HG02840 (cell line): ENCODE measurements at regions not wholly inside any gene's neighbourhood (a gene's known extent, or its start where the extent isn't known, plus 50 kb on each side); places are given as distances from the start of the nearest gene placed in this dataset.

ENCODE experiments used
- ATAC-seq: cut with Tn5 transposase; IDR thresholded peaks from one replicate; pipeline ENCODE4 v1.9.1; 2021; ENCODE audit warnings: mild to moderate bottlenecking, moderate library complexity, moderate number of reproducible peaks; ENCODE audit not compliant: unreplicated experiment, low FRiP score

DNA sequence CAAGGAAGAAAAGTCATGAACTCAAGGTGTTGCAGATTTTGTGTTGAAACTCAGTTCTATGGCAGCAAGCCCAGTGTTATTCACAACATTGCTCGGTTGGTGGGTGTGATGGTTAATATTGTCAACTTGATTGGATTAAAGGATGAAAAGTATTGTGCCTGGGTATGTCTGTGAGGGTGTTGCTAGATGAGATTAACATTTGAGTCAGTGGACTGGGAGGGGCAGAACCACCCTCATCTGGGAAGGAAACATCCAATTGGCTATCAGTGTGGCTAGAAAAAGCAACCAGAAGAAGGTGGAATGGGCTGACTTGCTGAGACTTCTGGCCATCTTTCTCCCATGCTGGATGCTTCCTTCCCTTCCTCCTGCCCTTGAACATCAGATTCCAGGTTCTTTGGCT lies 353.2 kb downstream of the ADRA2A start:
- ATAC-seq, result no peak

DNA sequence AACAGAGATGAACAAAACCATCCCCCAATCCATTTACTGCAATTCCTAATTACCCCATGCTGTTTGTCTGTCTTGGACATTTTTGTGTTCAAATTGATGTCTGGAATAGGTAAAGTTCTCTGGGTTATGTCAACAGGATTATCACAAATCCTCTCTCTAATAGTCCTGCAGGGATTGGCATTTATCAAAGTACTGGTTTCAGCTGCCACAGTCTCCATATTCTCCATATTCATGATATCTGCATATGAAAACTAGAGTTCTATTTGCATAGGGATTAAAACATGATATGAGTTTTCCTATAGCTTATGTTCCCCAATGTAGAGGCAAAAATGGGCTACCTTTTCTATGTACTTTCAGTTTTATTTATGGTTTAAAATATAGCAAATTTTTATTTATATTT lies 355.8 kb downstream of the ADRA2A start:
- ATAC-seq, result no peak

DNA sequence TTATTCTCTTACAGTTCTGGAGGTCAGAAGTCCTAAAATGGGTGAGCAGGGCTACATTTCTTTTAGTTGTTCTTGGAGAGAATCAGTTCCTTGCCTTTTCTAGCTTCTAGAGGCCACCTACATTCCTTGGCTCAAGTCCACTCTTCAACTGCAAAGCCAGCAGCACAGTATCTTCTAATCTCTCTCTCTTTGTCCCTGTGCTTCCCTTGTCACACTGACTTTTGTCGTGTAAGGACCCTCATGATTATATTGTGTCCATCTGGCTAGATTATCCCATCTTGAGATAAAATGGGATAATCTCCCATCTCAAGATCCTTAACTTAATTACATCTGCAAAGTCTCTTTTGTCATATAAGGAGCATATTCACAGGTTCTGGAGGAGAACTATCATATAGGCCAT lies 359.0 kb downstream of the ADRA2A start:
- no peak for ATAC-seq

DNA sequence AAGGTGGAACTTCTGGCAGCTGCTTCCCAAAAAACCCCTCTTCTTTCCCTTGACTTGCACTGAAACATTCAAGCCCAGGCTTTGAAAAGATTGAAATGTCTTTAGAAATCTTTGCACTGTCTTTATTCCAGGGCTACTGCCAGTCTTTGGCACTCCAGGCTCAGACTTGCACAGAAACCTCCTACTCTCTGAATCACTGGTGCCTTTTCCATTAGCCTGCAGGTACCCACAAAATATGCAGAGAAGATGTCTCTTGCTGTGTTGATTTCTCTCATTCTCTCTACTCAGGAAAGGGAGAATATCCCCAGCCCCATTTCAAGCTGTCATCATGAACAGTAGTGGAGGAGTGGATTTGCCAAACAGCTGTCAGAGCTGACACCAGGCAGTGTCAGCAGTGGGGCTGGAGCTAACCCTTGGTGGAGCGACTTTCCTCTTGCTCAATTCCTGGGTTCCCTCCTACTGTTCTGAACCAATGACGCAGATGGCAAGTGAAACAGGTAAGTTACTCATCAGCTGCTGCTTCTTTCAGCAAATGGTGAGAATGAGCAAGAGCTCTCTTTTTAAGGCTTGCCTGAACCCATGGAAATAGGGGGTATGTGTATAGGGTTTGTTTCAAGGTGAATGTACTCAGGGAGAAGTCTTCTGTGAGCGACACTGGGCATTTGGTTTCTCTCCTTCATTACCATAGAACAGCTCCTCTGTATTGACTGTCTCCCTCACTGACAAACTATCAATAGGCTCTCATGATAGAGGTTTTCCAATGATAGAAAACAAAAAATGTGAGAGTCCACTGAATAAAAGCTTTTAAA lies 362.4 kb downstream of the ADRA2A start:
- ATAC-seq, result no peak

DNA sequence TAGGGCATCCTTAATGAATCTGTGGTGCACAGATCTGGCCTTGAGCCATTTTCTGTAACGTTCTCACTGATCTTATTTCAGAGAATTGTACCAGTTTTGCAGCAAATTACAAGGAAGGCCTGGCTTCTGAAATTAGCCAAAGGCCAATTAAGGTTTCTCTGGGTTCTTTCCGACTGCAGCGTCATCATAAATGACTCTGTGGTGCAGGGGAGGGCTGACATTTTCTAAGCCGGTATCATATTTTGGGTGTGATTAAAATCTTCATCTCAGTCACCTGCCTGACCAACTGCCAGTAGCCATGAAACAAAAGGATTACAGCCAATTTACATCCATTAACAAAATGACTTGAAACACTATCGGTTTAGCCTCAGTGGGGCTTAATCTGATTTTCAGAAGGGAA lies 363.7 kb downstream of the ADRA2A start:
- no peak for ATAC-seq

DNA sequence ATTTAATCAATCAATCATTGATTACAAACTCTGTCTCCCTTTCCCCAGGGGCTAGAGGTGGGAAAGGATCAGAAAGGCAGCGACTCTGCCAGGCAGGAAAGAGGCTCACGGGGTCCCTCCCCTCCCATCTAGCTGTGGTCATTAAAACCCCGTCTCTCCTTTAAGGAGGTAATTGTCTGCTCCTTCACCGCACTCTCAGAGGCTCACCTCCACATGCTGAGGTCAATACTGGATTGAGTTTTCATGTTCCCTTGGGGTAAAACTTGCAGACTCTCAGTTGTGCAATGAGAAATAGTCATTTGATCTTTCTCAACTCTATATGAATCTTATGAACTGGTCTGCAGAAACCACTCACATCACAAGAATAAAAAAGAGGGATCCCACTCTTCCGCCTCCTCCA lies 368.8 kb downstream of the ADRA2A start:
- no peak for ATAC-seq

DNA sequence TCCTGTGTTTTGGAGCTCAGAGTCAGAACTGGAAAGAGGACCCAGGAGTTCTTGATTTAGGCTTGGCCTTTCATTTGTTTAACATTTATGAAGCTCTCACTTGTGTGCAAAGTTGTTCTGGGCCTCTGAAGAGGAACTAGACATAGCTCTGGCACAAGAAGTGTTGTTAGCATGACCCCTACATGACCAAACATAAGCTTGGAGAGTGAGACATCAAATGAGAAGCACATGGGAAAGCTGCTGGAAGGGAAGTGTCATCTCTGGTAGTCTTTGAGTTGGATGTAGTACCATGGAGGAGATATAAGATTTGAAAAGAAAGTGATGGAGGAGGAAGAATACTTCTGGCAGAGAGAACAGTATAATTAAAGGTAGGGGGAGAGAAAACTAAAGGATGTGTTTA lies 370.1 kb downstream of the ADRA2A start:
- ATAC-seq, result no peak

DNA sequence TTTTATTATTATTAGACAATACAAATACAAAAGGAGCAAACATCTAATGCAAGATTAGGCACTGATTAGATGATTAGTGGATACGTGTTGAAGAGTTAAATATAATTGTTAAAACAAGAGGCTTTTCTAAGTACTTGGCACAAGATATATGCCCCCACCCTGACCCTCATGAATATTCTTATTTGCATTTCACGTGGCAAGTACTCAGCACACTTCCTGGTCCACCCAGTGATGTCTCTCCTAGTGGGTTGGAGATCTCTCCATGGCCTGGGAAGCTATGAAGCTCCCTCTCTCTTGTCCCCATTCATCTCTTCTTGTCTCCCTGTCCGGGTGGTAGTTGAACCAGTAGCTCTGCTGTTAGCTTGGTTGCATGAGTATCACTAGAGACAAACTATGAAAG lies 375.3 kb downstream of the ADRA2A start:
- ATAC-seq, result no peak

DNA sequence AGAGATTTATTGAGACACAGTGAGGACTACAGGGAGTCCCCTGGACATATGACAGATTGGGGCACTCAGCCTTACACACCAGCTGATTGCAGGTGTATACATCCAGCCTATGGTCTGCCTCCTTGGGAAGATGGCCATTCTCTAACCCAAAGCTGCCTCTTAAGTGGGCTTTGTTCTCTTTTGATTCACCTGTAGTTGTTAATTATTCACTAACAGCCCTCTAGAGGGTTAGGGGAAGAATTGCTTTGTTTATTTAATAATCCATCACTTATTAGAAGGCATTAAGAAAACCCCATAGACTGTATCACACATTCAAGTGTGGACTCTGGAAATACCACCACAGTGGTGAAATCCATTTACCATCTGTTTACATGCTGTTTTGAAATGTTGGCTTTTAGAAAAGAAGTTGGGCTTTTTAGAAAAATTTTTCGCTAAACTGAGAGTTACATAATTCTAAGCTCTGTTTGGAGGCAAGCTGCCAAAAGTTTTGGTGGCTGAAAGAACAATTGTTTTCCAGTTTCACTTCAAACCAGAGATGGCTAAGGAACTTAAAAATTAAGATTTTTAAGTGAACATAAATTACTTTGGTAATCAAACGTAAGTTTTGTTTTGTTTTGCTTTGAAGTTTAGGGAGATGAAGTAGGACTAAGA lies 379.1 kb downstream of the ADRA2A start:
- no peak for ATAC-seq

DNA sequence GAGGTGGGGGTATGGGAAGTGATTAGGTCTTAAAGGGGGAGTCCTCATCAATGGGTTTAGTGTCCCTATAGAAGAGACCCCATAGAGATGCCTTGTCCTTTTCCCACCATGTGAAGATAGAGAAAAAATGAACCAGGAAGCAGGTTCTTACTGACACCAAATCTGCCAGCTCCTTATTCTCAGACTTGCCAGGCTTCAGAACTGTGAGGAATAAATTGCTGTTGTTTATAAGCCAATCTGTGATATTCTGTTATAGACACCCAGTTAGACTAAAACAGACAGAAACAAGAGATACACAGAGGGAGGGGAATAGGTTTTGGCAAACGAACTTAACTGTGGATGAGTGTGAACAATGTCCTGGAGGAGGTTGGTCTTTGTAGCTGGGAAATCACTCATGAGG lies 381.4 kb downstream of the ADRA2A start:
- ATAC-seq, result no peak

DNA sequence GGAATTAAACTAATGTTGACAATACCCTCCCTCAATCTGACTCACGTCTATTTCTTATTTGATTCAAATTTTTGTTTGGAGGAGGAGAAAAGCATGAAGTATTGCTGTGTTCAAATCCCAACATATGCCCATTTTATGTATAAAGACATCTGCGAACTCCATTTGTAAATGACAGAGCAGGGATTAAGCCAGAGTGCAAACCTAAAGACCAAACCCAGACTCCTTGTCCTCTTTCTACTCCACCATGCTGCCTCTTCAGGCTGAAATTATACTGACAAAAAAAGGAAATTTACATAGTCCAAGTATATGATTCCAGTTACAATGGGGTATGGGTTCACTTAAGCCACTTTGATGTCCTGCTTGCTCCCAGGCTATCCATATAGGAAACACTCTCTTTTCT lies 383.1 kb downstream of the ADRA2A start:
- no peak for ATAC-seq

DNA sequence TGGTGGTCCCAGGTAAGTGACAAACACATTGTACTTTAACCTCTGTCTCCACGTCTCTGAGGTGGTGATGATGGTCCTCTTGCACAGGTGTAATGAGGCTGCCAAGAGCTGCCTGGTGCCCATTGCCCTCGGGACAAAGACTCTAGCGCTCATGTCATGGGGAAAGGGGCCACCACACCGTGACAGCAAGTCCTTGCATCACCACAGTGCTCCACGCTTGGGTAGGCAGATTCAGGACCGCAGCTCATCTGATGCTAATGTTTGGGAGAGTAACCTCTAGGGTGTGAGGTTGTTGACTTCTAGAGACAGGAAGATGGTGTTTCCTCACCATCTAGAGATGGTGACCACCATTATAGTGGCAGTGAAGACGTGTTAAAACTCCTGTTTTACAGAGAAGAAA lies 395.6 kb downstream of the ADRA2A start:
- no peak for ATAC-seq

DNA sequence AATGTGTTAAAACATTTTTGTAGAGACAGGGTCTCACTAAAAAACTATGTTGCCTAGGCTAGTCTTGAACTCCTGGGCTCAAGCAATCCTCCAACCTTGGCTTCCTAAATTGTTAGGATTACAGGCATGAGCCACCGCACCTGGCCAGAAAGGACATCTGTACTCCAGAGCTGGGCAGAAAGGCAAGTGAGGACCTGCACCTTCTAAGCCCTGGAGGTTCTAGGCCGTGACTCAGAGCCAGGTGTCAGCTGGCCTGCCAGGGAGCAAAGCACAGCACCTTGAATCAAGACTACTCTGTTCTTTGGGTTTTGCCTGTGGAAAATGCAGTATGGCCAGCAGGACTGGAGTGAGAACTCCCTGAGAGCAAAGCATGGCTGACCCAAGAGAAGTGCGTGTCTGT lies 396.5 kb downstream of the ADRA2A start:
- ATAC-seq, result no peak

DNA sequence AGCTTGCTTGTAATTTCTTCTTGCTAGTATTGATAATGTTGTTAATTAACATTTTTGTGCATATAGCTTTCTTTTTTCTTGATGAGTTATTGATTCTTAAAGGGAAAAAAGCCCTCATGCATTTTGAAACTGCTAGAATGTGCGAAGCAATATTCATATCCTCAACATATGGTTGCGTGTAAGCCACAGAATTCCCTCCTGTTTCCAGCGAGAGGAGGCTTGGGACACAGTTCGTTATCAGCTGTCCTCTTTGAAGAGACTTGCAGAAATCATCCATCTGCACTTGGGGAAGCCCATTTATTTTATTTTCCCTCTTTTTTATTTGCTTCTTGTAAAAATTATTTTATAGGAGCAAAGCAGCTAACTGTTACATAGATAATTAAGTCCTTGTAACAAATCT lies 398.0 kb downstream of the ADRA2A start:
- ATAC-seq, result no peak

DNA sequence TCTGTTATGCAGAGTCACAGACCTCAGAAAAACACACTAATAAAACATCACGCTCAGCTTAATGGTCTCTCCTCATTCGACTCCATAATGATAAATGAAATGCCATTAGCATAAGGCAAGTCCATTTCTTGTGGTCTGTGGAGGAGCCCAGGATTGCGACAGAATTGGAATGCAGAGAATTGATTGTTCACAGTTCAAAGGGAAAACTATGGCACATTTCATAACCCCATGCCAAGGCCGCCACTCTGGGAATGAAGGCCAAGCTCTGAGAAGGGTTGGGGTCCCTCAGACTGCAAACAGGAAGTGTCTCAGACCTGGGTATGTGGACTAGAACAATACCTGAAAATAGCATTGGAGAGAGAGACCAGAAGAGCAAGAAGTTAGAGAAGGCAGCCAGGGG lies 398.9 kb downstream of the ADRA2A start:
- ATAC-seq, result no peak

DNA sequence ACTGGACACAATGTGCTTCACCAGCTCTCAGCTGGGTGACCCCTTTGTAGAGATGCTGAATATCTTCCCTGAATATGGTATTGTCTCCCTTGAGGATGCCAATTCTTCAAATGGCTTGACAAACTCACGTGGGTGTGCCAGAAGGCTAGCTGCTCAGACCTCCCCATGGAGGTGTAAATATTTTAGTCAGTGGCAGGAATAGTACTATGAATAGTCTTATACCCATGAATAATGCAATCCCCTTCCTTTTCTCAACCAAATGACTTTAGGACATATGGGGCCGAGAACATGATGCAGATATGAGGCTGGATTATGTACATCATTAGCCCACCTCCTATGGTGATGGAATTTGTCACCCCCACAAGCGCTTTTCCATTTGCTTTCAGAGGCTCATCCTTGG lies 401.8 kb downstream of the ADRA2A start:
- no peak for ATAC-seq

DNA sequence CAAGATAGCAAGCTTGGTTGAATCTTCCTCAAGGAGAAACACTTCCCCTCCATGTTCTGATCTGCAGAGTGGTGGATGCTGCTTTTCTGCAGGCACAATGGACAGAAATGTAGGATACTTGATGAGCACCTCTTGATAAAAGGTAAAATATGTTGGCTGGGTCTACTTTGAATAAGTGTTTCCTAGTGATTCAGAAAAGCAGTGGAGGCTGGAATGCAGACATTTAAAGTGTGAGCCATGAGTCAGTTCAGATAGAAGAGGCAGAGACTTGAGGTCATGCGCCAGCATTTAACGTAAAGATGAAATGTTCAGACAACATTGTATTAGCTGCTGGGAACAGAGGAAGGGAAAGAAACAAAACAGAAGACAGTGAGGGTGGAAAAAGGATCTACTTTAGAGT lies 403.1 kb downstream of the ADRA2A start:
- ATAC-seq, result no peak

DNA sequence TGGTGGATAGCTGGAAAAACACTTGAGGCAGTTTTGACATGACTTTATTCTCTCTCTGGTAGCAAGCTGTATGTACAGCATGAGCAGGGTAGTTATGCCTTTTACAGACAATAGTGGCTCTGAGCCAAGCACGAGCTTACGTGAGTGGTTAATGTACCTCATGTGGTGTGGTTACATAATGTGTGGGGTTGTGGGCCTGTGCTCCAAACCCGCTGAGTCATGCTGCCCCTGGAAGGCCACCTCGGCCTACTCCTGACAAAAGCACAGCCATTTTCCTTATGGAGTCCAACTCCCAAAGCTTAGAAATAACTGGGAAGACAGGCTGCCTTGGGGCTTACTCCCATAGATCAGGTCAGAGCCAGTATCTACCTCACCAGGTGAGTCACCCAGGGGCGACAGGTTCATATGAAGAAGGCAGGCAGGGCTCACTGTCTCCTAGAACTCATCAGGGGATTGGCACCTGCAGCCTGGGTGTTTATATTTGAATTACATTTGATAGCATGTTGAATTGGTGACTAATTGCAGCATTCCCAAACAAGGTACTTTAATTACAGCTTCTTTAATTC lies 404.5 kb downstream of the ADRA2A start:
- no peak for ATAC-seq

DNA sequence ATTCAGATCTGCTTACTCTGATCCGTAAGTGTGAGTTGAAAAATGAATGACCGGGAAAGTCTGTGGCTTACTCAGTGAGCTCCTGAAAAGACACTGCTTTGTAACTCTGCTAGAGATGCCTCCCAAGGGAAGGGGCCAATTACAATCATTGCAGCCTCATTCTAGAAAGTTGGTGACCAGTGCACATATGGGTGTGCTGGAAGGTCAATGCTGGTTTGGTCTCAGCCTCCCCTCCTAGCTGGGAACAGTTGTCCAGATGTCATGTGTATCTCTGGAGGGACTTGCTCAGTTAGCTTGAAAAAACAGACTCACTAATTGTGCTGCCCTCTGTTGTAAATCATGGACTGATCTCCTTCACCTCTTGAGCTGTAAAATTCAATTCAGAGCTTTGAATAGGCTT lies 405.0 kb downstream of the ADRA2A start:
- ATAC-seq, result no peak

DNA sequence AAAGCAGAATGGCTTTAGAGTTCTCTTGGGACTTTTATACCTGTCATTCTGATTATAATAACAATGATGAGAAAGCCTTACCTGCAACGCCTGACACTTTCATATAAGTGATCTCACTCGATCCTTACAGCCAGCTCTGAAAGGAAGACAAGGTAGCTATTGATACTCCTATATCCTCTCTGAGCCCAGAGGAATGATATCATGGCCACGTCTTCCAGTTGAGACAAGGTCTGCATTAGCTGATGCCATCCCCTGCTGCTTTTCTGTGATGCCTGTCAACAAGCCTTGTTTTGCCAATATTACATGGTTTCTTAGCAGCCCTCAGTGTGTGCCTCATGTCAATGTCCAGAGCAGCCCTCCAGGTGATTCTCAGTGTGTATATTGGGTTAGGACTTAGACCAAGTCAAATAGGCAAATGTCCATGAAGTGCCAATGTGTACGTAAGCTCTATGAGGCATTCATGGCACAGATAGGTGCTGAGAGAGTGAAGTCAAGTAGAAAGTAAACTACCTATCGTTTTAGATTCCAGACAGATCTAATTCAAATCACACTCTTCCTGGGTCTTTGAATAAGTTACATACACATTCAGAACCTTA lies 405.9 kb downstream of the ADRA2A start:
- ATAC-seq, result no peak

DNA sequence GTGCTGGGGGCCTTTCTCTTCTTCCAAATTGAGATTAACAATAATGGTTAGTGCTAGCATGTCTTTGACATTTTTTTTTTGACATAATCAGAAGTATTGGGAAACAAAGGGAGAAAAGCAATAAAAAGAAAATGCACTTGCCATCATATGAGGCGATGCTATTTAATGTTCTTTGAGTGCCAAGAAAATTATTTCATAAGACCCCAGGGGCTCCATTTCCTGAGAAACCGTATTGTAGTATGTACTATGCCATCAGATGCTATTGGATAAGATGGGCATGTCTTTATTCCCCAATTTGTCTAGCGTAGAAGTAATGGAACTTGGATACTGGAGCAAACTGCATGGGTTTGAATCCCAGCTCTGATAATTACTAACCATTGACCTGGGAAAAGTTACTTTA lies 408.9 kb downstream of the ADRA2A start:
- no peak for ATAC-seq

DNA sequence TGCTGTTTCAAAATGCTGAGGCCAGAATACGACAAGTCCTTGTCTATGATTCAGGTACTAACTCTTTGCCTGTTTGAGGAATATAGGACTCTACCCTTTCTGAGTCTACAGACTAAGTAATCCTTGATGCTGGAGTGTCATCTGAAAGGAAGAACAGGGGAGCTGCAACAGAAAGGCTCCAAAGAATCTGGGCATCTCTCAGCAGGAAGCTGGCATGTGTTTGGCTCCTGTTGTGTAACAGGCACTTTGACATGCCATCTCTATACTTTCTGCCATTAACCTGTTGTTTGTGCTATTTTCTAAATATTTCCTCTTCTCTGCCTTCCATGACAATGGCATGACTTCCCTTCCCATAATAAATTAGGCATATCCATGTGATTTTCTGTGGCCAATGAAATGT lies 409.5 kb downstream of the ADRA2A start:
- no peak for ATAC-seq
